ENCODE measurements at regions not wholly inside any gene's neighbourhood (a gene's known extent, or its start where the extent isn't known, plus 50 kb on each side); places are given as distances from the start of the nearest gene placed in this dataset.
"Not testable (repeated sequence)": the region's sequence is repeated elsewhere in the genome, so short reads cannot be mapped to it uniquely, and the experiment has no call there.

DNA sequence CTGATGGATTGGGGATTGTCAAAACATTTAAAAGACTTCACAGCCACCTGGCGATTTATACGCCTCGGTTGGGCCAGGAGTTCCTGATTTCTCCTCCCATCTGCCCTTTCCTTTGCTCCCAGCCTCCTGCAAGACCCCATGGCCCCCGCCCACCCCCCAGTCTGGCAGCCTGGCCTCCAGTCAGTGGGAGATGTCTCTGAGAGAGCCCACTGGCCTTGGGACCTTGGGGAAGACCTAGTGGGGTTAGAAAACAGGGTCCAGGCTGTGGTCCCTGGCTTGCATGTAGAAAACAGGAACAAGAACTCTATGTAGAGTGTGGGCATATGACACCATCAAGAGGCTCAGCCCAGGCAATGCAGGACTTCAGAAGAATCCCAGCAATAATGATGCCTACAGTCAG is 209.4 kb upstream of the C16orf82 start:
- no peak for DNase-seq (ENCODE audit: low spot score)
- in situ Hi-C loops (cut with MboI; ENCODE audit: low pct_unique_long_range_greater_than_20kb, low sequenced_read_pairs, unreplicated experiment) = no loop called here
- TF ChIP-seq, protein P1, sequence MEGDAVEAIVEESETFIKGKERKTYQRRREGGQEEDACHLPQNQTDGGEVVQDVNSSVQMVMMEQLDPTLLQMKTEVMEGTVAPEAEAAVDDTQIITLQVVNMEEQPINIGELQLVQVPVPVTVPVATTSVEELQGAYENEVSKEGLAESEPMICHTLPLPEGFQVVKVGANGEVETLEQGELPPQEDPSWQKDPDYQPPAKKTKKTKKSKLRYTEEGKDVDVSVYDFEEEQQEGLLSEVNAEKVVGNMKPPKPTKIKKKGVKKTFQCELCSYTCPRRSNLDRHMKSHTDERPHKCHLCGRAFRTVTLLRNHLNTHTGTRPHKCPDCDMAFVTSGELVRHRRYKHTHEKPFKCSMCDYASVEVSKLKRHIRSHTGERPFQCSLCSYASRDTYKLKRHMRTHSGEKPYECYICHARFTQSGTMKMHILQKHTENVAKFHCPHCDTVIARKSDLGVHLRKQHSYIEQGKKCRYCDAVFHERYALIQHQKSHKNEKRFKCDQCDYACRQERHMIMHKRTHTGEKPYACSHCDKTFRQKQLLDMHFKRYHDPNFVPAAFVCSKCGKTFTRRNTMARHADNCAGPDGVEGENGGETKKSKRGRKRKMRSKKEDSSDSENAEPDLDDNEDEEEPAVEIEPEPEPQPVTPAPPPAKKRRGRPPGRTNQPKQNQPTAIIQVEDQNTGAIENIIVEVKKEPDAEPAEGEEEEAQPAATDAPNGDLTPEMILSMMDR (IDR thresholded peaks at IDR 0.05; ENCODE audit: extremely low read depth, insufficient read depth, missing control alignments) = no peak

DNA sequence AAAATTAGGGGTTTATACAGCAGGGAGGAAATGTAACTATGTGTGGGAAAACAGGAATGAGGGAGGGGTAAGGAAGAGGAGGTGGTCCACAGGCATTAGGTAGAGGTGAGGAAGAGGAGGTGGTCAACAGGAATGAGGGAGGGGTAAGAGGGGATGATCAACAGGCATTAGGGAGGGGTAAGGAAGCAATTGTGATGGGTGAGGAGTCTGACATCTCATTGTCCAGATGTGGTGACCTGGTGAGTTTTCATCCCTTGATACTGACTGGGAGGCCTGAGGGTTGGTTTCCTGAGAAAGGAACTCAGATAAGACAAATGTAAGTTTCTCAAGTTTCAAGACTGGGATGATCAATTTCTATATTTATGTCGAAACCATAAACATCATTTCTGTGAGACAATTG is 206.2 kb upstream of the C16orf82 start:
- TF ChIP-seq, protein P1 (IDR thresholded peaks at IDR 0.05; ENCODE audit: extremely low read depth, insufficient read depth, missing control alignments) = no peak
- DNase-seq (ENCODE audit: low spot score) = no peak
- in situ Hi-C loops (cut with MboI; ENCODE audit: low pct_unique_long_range_greater_than_20kb, low sequenced_read_pairs, unreplicated experiment) = no loop called here

DNA sequence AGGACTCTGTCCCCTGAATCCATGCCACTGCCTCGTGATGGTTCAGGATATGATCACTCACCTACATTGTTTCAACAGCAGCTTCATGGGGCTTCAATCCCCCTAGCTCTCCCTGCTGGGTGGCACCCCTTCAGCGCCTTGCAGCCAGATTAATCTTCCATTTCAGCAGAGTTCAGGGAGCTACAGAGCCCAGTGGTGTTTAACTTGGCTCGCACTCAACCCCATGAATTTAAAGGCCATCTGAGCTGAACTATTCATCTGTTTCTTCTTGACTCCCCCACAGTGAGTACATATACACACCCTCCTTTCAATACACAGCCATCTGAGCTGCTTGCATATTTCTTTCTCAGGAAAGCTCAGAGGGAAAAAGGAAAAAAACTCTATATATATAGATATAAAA is 202.8 kb upstream of the C16orf82 start:
- no peak for DNase-seq (ENCODE audit: low spot score)

DNA sequence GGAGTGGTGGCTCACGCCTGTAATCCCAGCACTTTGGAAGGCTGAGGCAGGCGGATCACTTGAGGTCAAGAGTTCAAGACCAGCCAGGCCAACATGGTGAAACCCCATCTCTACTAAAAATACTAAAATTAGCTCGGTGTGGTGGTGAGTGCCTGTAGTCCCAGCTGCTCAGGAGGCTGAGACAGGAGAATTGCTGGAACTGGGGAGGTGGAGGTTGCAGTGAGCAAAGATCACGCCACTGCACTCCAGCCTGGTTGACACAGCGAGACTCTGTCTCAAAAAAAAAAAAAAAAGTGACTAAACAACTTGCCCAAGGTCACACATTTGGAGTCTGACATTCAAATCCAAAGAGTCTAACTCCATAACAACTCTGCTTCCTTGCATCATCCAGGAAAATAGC is 192.4 kb upstream of the C16orf82 start:
- DNase-seq (ENCODE audit: low spot score); in situ Hi-C loops (cut with MboI; ENCODE audit: low pct_unique_long_range_greater_than_20kb, low sequenced_read_pairs, unreplicated experiment): not testable (repeated sequence)

More for the DNA sequence above, 202.8 kb upstream of the C16orf82 start:
- TF ChIP-seq, protein P1 (IDR thresholded peaks at IDR 0.05; ENCODE audit: extremely low read depth, insufficient read depth, missing control alignments) = no peak
- in situ Hi-C loops (cut with MboI; ENCODE audit: low pct_unique_long_range_greater_than_20kb, low sequenced_read_pairs, unreplicated experiment) = no loop called here

DNA sequence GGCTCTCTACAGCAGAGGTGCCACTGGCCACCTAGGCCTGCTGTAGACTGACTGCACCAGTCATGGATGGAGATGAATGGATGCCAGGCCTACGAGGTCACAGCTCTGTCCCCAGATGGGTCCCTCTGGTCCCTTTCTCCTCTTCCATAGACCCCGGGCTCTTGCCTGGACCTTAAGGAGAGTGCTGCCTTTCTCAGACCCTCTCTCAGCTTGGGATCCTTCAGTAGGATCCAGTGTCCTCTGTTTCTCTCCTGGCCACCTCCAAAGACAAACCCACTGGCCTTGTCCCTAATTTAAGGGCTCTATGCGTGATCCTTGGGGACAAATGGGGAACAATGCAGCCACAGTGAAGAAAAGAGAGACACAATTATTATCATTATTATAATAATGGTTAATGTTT is 189.3 kb upstream of the C16orf82 start:
- in situ Hi-C loops (cut with MboI; ENCODE audit: low pct_unique_long_range_greater_than_20kb, low sequenced_read_pairs, unreplicated experiment) = no loop called here
- TF ChIP-seq, protein P1 (IDR thresholded peaks at IDR 0.05; ENCODE audit: extremely low read depth, insufficient read depth, missing control alignments) = no peak
- no peak for DNase-seq (ENCODE audit: low spot score)

DNA sequence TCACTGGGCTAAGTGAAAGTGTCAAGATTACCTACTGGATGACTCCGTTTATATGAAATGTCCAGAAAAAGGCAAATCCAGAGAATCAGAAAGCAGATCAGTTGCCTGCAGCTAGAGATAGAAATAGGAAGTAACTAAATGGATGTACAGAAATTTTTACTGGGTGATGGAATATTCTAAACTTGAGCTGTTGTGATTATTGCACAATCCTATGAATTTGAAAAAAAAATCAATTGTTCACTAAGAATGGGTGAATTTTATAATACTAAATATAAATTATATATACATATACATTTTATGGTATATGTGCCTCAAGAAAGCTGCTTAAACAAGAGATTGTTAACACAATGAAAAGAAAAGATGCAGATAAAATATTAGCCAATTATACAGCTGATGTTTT is 181.1 kb upstream of the C16orf82 start:
- DNase-seq (ENCODE audit: low spot score) = no peak
- TF ChIP-seq, protein P1 (IDR thresholded peaks at IDR 0.05; ENCODE audit: extremely low read depth, insufficient read depth, missing control alignments) = no peak
- in situ Hi-C loops (cut with MboI; ENCODE audit: low pct_unique_long_range_greater_than_20kb, low sequenced_read_pairs, unreplicated experiment) = no loop called here

DNA sequence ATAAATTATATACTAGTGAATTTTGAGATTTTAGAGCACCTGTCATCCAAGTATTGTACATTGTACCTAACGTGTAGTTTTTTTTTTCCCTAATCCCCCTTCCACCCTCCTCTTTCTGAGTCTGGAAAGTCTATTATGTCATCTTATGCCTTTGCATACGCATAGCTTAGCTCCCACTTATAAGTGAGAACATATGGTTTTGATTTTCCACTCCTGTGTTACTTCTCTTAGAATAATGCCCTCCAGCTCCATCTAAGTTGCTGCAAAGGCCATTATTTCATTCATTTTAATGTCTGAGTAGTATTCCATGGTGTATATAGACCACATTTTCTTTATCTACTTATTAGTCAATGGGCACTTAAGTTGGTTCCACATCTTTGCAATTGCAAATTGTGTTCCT is 177.0 kb upstream of the C16orf82 start:
- DNase-seq (ENCODE audit: low spot score) = no peak
- in situ Hi-C loops (cut with MboI; ENCODE audit: low pct_unique_long_range_greater_than_20kb, low sequenced_read_pairs, unreplicated experiment) = no loop called here

More for the DNA sequence above, 177.0 kb upstream of the C16orf82 start:
- TF ChIP-seq, protein P1 (IDR thresholded peaks at IDR 0.05; ENCODE audit: extremely low read depth, insufficient read depth, missing control alignments) = no peak

Measured in GM13977 (cell line).